ENCODE measurements at regions not wholly inside any gene's neighbourhood (a gene's known extent, or its start where the extent isn't known, plus 50 kb on each side); places are given as distances from the start of the nearest gene placed in this dataset.
"Not testable (repeated sequence)": the region's sequence is repeated elsewhere in the genome, so short reads cannot be mapped to it uniquely, and the experiment has no call there.

GRCh38 chr2:14996351-14997014, 364.0 kb downstream of the LRATD1 start:
- intact Hi-C loops (cut with DNase I; ENCODE audit: low total_unique reads) (no loop called here), in situ Hi-C loops (cut with MboI; ENCODE audit: low sequenced_read_pairs in 4 of 4) (no loop called here)
- ATAC-seq = no peak
- no peaks in the 10 kb centered on the region for H3K27me3 ChIP-seq
- DNase-seq = no peak
- no peaks in the 10 kb centered on the region for H3K4me1 ChIP-seq
- H3K36me3 ChIP-seq = no peaks in the 10 kb centered on the region
- H3K27ac ChIP-seq = no peak overlapping the region
- no peak overlapping the region for H3K4me3 ChIP-seq
- TF ChIP-seq, protein P1, sequence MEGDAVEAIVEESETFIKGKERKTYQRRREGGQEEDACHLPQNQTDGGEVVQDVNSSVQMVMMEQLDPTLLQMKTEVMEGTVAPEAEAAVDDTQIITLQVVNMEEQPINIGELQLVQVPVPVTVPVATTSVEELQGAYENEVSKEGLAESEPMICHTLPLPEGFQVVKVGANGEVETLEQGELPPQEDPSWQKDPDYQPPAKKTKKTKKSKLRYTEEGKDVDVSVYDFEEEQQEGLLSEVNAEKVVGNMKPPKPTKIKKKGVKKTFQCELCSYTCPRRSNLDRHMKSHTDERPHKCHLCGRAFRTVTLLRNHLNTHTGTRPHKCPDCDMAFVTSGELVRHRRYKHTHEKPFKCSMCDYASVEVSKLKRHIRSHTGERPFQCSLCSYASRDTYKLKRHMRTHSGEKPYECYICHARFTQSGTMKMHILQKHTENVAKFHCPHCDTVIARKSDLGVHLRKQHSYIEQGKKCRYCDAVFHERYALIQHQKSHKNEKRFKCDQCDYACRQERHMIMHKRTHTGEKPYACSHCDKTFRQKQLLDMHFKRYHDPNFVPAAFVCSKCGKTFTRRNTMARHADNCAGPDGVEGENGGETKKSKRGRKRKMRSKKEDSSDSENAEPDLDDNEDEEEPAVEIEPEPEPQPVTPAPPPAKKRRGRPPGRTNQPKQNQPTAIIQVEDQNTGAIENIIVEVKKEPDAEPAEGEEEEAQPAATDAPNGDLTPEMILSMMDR (IDR thresholded peaks at IDR 0.05 in 4 of 5, conservative IDR thresholded peaks at IDR 0.05 in 1 of 5) = no peak
- no peak for TF ChIP-seq POLR2A (IDR thresholded peaks at IDR 0.05)
- no peaks in the 10 kb centered on the region for H3K9me3 ChIP-seq

GRCh38 chr2:14998546-14998945, 366.0 kb downstream of the LRATD1 start:
- TF ChIP-seq, protein P1 (IDR thresholded peaks at IDR 0.05 in 4 of 5, conservative IDR thresholded peaks at IDR 0.05 in 1 of 5) = no peak
- no peak for TF ChIP-seq POLR2A (IDR thresholded peaks at IDR 0.05)
- in situ Hi-C loops (cut with MboI; ENCODE audit: low sequenced_read_pairs in 4 of 4) (no loop called here), intact Hi-C loops (cut with DNase I; ENCODE audit: low total_unique reads) (no loop called here)
- no peak overlapping the region for H3K27ac ChIP-seq
- no peaks in the 10 kb centered on the region for H3K9me3 ChIP-seq
- ATAC-seq = no peak
- H3K27me3 ChIP-seq = no peaks in the 10 kb centered on the region
- H3K4me3 ChIP-seq = no peak overlapping the region
- no peaks in the 10 kb centered on the region for H3K4me1 ChIP-seq
- DNase-seq = no peak
- H3K36me3 ChIP-seq = no peaks in the 10 kb centered on the region

- H3K36me3 ChIP-seq = no peaks in the 10 kb centered on the region
- in situ Hi-C loops (cut with MboI; ENCODE audit: low sequenced_read_pairs in 4 of 4) = no loop called here
- H3K27ac ChIP-seq = no peak overlapping the region
- ATAC-seq = no peak
- no peak for DNase-seq
- no peaks in the 10 kb centered on the region for H3K9me3 ChIP-seq
- no peaks in the 10 kb centered on the region for H3K4me1 ChIP-seq
- no peak overlapping the region for H3K4me3 ChIP-seq
- intact Hi-C loops (cut with DNase I; ENCODE audit: low total_unique reads) = no loop called here
- TF ChIP-seq, protein P1 (IDR thresholded peaks at IDR 0.05 in 4 of 5, conservative IDR thresholded peaks at IDR 0.05 in 1 of 5) = no peak
- no peak for TF ChIP-seq POLR2A (IDR thresholded peaks at IDR 0.05)
- H3K27me3 ChIP-seq = no peaks in the 10 kb centered on the region
These were observed 366.7 kb downstream of the LRATD1 start for GRCh38 chr2:14999114-14999661.

GRCh38 chr2:15002519-15002918, 370.0 kb downstream of the LRATD1 start:
- H3K4me3 ChIP-seq; ATAC-seq; H3K9me3 ChIP-seq; DNase-seq; in situ Hi-C loops (cut with MboI; ENCODE audit: low sequenced_read_pairs in 4 of 4); H3K36me3 ChIP-seq; H3K4me1 ChIP-seq; H3K27me3 ChIP-seq; H3K27ac ChIP-seq; intact Hi-C loops (cut with DNase I; ENCODE audit: low total_unique reads): not testable (repeated sequence)

GRCh38 chr2:15006667-15007066, 374.1 kb downstream of the LRATD1 start:
- H3K27me3 ChIP-seq = no peaks in the 10 kb centered on the region
- in situ Hi-C loops (cut with MboI; ENCODE audit: low sequenced_read_pairs in 4 of 4) = no loop called here
- H3K9me3 ChIP-seq = no peaks in the 10 kb centered on the region
- DNase-seq = no peak
- TF ChIP-seq, protein P1 (IDR thresholded peaks at IDR 0.05 in 4 of 5, conservative IDR thresholded peaks at IDR 0.05 in 1 of 5) = no peak
- no peak for TF ChIP-seq POLR2A (IDR thresholded peaks at IDR 0.05)
- intact Hi-C loops (cut with DNase I; ENCODE audit: low total_unique reads) = no loop called here
- H3K4me3 ChIP-seq = no peak overlapping the region
- no peaks in the 10 kb centered on the region for H3K4me1 ChIP-seq
- no peak overlapping the region for H3K27ac ChIP-seq
- no peak for ATAC-seq
- H3K36me3 ChIP-seq = no peaks in the 10 kb centered on the region

Measured in gastrocnemius medialis (tissue), 4 donors.